ENCODE measurements at regions not wholly inside any gene's neighbourhood (a gene's known extent, or its start where the extent isn't known, plus 50 kb on each side); places are given as distances from the start of the nearest gene placed in this dataset.

DNA sequence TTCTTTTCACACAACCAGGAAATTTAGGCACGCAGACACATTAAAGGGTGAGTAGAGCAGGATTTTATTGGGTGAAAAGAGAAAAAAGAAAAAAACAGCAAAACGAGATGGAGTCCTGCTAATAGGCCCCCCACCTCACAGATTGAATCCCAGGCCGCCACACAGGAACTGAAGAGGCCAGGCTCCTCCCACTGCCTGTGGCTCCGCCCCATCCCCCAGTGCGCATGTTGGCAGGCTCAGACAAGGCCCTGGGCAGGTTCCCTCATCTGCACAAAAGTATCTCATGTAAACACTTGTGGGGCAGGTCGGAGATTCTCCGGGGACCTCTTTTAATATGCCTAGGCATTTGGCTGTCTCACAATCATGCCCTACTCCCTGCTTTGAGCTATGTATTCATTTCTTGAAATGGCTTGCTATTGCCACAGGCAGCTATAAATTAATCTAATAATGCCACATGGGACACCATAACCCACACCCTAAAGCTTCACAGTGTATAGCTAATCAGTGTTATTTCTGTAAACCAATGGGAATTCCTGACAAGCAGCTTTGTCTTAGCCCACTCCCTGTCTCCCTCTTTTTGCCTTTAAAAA lies 76.2 kb upstream of the KIF5B start:
- CTCF ChIA-PET: interaction anchor here (1.2 kb wide), 1 partner anchor 10 kb away, joined by 3 read pairs; no protein-coding TSS in a partner anchor
- Histone ChIP-seq H2AK5ac (ENCODE audit: low read depth, low read length) (no peak overlapping the region), H3K56ac (ENCODE audit: extremely low read depth, insufficient read depth, low read length) (no peak overlapping the region), H2AFZ (replicated peaks; ENCODE audit: low read length, poor library complexity) (no peak overlapping the region), H3K9me1 (ENCODE audit: insufficient read depth, low read length) (no peaks in the 10 kb centered on the region), H3K9me3 (ENCODE audit: control insufficient read depth, insufficient read depth, low read length) (no peaks in the 10 kb centered on the region), H3K18ac (ENCODE audit: low read depth, low read length) (no peak overlapping the region), H4K5ac (ENCODE audit: low read depth, low read length) (no peak overlapping the region), H4K91ac (ENCODE audit: insufficient read depth, low read depth, low read length) (no peak overlapping the region), H3K4me3 (ENCODE audit: insufficient read depth, low read depth, low read length) (no peak overlapping the region), H3K23ac (ENCODE audit: low read depth, low read length) (no peak overlapping the region), H2BK15ac (ENCODE audit: low read depth, low read length) (no peak overlapping the region), H3K79me1 (ENCODE audit: low read depth in 1 of 2, low read length in 2 of 2) (no peaks in the 10 kb centered on the region), H3K4me2 (ENCODE audit: low read depth, low read length) (no peak overlapping the region), H4K20me1 (ENCODE audit: insufficient read depth, low read length) (no peaks in the 10 kb centered on the region), H3K27ac (ENCODE audit: insufficient read depth, low read length) (no peak overlapping the region), H2BK20ac (ENCODE audit: low read depth, low read length) (no peak overlapping the region), H4K8ac (ENCODE audit: low read depth in 2 of 2, low read length in 2 of 2) (no peak overlapping the region), H3K9ac (ENCODE audit: low read depth, low read length) (no peak overlapping the region), H2BK120ac (ENCODE audit: low read depth, low read length) (no peak overlapping the region), H2BK5ac (ENCODE audit: low read depth, low read length, poor library complexity, severe bottlenecking) (no peak overlapping the region), H3K4me1 (ENCODE audit: control insufficient read depth, insufficient read depth, low read length) (no peaks in the 10 kb centered on the region), H3K14ac (replicated peaks; ENCODE audit: low read depth, low read length) (no peak overlapping the region), H3K4ac (ENCODE audit: low read depth, low read length) (no peak overlapping the region), H2AK9ac (replicated peaks; ENCODE audit: low read depth, low read length, poor library complexity) (no peak overlapping the region), H3K27me3 (ENCODE audit: control insufficient read depth, insufficient read depth, low read length) (peaks cover 1% of the 10 kb centered on the region; the same call in 1 of the 2 replicates), H3K36me3 (ENCODE audit: control insufficient read depth, insufficient read depth, low read length) (no peaks in the 10 kb centered on the region)
- POLR2A ChIA-PET (ENCODE audit: unreplicated experiment): no interaction called here
- DNase-seq (no peak), ATAC-seq (ENCODE audit: low read depth) (no peak)
- WGBS, 2 experiments (ENCODE audit: extremely low coverage in 2 of 2, insufficient read length in 1 of 2): no CpG with 5 or more reads among the region's 7 CpGs
- in situ Hi-C loops (cut with MboI; ENCODE audit: low sequenced_read_pairs) (no loop called here), dilution Hi-C loops (cut with HindIII; ENCODE audit: low sequenced_read_pairs, unreplicated experiment) (no loop called here), intact Hi-C loops (cut with micrococcal nuclease) (no loop called here)
- BruUV-seq (replicated peaks): no TSS peak
- TF ChIP-seq CHD1 (IDR thresholded peaks at IDR 0.05; ENCODE audit: low read depth, low read length): no peak
- TF ChIP-seq RAD21 (IDR thresholded peaks at IDR 0.05; ENCODE audit: low read length): no peak
- TF ChIP-seq MXI1 (IDR thresholded peaks at IDR 0.05; ENCODE audit: borderline replicate concordance, low read depth, low read length): no peak
- TF ChIP-seq MAZ (IDR thresholded peaks at IDR 0.05; ENCODE audit: borderline replicate concordance, low read depth, low read length): no peak
- TF ChIP-seq, protein P1, sequence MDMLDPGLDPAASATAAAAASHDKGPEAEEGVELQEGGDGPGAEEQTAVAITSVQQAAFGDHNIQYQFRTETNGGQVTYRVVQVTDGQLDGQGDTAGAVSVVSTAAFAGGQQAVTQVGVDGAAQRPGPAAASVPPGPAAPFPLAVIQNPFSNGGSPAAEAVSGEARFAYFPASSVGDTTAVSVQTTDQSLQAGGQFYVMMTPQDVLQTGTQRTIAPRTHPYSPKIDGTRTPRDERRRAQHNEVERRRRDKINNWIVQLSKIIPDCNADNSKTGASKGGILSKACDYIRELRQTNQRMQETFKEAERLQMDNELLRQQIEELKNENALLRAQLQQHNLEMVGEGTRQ (IDR thresholded peaks at IDR 0.05; ENCODE audit: low read depth, low read length): no peak
- TF ChIP-seq RFX5 (IDR thresholded peaks at IDR 0.05; ENCODE audit: low read depth, low read length): no peak

All from IMR-90 (cell line).